Retinal pigment epithelial cell (primary cell): ENCODE measurements at regions not wholly inside any gene's neighbourhood (a gene's known extent, or its start where the extent isn't known, plus 50 kb on each side); places are given as distances from the start of the nearest gene placed in this dataset.
"Not testable (repeated sequence)": the region's sequence is repeated elsewhere in the genome, so short reads cannot be mapped to it uniquely, and the experiment has no call there.

ENCODE experiments used
- DNase-seq: peaks from one replicate; pipeline ENCODE4 v3.0.0-alpha.2; 2010; ENCODE audit warnings: low read depth
- H3K4me3 ChIP-seq: 2 replicates; pipeline ENCODE4 v1.5.1; 2011; ENCODE audit warnings: mild to moderate bottlenecking, low read length, control low read depth, moderate library complexity
- TF ChIP-seq, protein P1 (sequence below): conservative IDR thresholded peaks from 2 replicates; pipeline ENCODE4 v1.5.1; 2011; ENCODE audit warnings: low read depth, low read length, control low read depth, inconsistent platforms

DNA sequence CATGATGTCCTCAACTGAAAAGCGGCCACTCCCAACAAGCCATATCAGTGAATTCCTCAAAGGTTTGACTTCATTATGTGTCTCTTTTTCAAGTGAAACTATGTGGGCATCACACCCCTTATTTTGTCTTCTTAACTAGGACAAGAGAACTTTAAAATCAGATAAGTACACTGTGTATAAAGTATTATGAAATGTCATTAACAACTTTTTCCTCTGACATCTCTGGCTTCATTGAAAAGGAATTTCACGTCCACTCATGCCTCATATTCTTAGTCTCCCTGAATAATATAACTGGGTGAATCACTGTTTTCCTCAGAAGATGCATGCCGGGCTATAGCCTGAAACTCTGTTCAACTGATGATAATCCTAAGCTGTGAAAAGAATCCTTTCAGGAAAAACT lies 415.8 kb downstream of the ACTL7B start:
- DNase-seq, result no peak
- no peak overlapping the region for H3K4me3 ChIP-seq
- TF ChIP-seq, protein P1, sequence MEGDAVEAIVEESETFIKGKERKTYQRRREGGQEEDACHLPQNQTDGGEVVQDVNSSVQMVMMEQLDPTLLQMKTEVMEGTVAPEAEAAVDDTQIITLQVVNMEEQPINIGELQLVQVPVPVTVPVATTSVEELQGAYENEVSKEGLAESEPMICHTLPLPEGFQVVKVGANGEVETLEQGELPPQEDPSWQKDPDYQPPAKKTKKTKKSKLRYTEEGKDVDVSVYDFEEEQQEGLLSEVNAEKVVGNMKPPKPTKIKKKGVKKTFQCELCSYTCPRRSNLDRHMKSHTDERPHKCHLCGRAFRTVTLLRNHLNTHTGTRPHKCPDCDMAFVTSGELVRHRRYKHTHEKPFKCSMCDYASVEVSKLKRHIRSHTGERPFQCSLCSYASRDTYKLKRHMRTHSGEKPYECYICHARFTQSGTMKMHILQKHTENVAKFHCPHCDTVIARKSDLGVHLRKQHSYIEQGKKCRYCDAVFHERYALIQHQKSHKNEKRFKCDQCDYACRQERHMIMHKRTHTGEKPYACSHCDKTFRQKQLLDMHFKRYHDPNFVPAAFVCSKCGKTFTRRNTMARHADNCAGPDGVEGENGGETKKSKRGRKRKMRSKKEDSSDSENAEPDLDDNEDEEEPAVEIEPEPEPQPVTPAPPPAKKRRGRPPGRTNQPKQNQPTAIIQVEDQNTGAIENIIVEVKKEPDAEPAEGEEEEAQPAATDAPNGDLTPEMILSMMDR, result no peak

GRCh38 chr9:108437656-108438055 lies 418.1 kb downstream of the ACTL7B start:
- no peak for DNase-seq
- no peak overlapping the region for H3K4me3 ChIP-seq
- TF ChIP-seq, protein P1, result no peak

GRCh38 chr9:108436448-108436847 lies 419.3 kb downstream of the ACTL7B start:
- TF ChIP-seq, protein P1, result no peak
- DNase-seq, result no peak
- H3K4me3 ChIP-seq, result no peak overlapping the region

DNA sequence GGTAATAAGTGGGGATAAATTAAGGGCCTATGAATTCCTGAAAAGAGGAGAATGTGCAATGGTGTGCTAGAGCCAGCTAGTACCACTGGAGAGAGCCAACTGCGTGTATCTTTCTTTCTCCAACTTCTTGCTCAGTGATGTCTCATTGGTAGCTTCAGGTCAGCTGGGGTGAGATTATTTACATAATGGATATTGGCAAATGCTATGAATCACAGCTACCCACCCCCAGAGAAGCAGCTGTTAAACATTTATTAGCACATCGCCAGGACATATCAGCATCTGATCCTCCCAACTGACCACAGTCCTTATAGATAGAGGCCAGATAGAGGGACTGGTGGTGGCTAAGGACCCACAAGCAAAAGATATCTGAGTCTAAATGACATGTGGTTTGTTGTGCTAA lies 421.3 kb downstream of the ACTL7B start:
- no peak for DNase-seq
- H3K4me3 ChIP-seq, result no peak overlapping the region
- TF ChIP-seq, protein P1, result no peak

DNA sequence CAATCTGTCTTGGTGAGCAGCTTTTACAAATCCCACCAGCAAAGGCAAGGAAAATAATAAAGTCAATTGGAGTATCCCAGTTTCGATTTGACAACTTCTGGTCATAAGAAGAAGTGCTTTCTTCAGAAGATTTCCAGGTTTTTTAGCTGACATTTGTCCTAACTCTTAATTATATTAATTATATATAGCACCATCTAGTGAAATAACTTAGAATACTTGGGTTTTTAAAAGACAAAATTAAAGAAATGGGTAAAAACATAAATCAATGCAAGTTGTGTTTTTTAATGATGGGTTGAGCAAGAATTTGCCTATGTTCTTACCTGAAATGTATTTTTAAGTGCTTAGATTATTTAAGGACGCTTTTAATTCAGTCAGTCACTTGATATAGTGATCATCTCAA lies 421.8 kb downstream of the ACTL7B start:
- TF ChIP-seq, protein P1, result no peak
- H3K4me3 ChIP-seq, result no peak overlapping the region
- no peak for DNase-seq

DNA sequence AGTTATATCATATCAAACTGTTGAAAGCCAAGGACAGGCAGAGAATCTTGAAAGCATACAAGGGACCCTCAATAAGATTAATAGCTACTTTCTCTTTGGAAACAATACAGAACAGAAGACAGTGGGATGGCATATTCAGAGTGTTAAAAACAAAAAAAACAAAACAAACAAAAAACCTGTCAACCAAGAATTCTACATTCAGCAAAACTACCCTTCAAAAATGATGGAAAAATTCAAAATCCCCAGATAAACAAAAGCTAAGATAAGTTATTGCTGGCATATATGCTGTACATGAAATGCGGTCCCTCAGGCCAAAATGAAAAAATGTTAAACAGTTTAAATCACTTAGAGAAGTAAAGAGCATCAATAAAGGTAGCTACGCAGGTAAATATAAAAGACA lies 425.1 kb downstream of the ACTL7B start:
- no peak for DNase-seq
- no peak overlapping the region for H3K4me3 ChIP-seq
- TF ChIP-seq, protein P1, result no peak

DNA sequence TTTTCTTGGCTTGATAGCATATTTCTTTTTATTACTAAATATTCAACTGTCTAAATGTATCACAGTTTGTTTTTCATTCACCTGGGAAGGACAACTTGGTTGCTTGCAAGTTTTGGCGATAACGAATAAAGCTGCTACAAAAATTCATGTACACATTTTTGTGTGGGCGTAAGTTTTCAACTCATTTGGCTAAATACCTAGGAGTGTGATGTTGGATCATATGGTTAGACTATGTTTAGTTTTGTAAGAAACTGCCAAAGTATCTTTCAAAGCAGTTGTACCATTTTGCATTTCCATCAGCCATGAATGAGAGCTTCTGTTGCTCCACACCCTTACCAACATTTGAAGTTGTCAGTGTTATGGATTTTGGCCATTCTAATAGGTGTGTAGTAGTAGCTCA lies 428.0 kb downstream of the ACTL7B start:
- no peak for DNase-seq
- TF ChIP-seq, protein P1, result no peak
- no peak overlapping the region for H3K4me3 ChIP-seq

DNA sequence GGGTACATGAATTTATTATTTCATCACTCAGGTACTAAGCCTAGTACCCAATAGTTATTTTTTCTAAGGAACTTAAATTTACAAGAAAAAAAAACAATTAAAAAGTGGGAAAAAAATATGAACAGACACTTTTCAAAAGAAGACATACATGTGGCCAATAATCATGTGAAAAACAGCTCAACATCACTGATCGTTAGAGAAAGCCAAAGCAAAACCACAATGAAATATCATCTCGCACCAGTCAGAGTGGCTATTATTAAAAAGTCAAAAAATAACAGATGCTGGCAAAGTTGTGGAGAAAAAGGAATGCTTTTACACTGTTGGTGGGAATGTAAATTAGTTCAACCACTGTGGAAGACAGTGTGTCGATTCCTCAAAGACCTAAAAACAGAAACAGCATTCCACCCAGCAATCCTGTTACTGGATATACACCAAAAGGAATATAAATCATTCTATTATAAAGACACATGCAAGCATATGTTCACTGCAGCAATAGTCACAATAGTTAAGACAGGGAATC lies 429.3 kb downstream of the ACTL7B start:
- not testable (repeated sequence) for DNase-seq, H3K4me3 ChIP-seq
